IMR-90 (cell line): ENCODE measurements at regions not wholly inside any gene's neighbourhood (a gene's known extent, or its start where the extent isn't known, plus 50 kb on each side); places are given as distances from the start of the nearest gene placed in this dataset.

Source experiments
- ATAC-seq: fragments of 200-7000 bp; cut with Tn5 transposase; 2 replicates; pipeline ENCODE4 v1.9.1; 2020; ENCODE audit warnings: low read depth, mild to moderate bottlenecking, moderate library complexity
- BruUV-seq: library from RNA; stranded (reverse); fragments of 400-500 nt; replicated peaks from 2 replicates; lab custom pipeline; 2021; lab: Mats Ljungman, UMichigan
- CTCF ChIA-PET: fragments of 300-600 bp; formaldehyde crosslinking; extraction: SDS; loops from one replicate; lab custom pipeline; 2021; ENCODE audit warnings: antibody characterized with exemption; lab: Yijun Ruan, JAX
- POLR2A ChIA-PET: fragments of 300-600 bp; sonication (Branson Sonifier 250); formaldehyde crosslinking; loops from one replicate; lab custom pipeline; 2022; ENCODE audit warnings: antibody characterized with exemption; ENCODE audit not compliant: unreplicated experiment; lab: Charles Lee
- DNase-seq: peaks from one replicate; pipeline ENCODE4 v3.0.0; 2013
- H2AFZ ChIP-seq: replicated peaks from 2 replicates; pipeline ENCODE3; 2013; ENCODE audit warnings: low read length, mild to moderate bottlenecking; ENCODE audit not compliant: poor library complexity
- H2AK5ac ChIP-seq: 2 replicates; pipeline ENCODE4 v1.6.1; 2013; ENCODE audit warnings: low read depth, low read length, inconsistent platforms
- H2AK9ac ChIP-seq: replicated peaks from 2 replicates; pipeline ENCODE3; 2013; ENCODE audit warnings: mild to moderate bottlenecking, low read depth, low read length, moderate library complexity; ENCODE audit not compliant: poor library complexity
- H2BK120ac ChIP-seq: 2 replicates; pipeline ENCODE4 v1.6.1; 2013; ENCODE audit warnings: low read depth, low read length, inconsistent platforms
- H2BK15ac ChIP-seq: 3 replicates; pipeline ENCODE4 v1.6.1; 2013; ENCODE audit warnings: low read depth, low read length, inconsistent platforms
- H2BK20ac ChIP-seq: 2 replicates; pipeline ENCODE4 v1.6.1; 2013; ENCODE audit warnings: low read depth, mild to moderate bottlenecking, inconsistent platforms, low read length, moderate library complexity
- H2BK5ac ChIP-seq: 2 replicates; pipeline ENCODE4 v1.6.1; 2013; ENCODE audit warnings: mild to moderate bottlenecking, low read depth, low read length, inconsistent platforms; ENCODE audit not compliant: poor library complexity, severe bottlenecking
- H3K14ac ChIP-seq: replicated peaks from 2 replicates; pipeline ENCODE4 v1.6.1; 2013; ENCODE audit warnings: low read depth, low read length, inconsistent platforms
- H3K18ac ChIP-seq: 2 replicates; pipeline ENCODE4 v1.6.1; 2013; ENCODE audit warnings: low read depth, low read length, control low read depth
- H3K23ac ChIP-seq: 2 replicates; pipeline ENCODE4 v1.6.1; 2013; ENCODE audit warnings: low read depth, low read length, inconsistent platforms
- H3K27ac ChIP-seq: 2 replicates; pipeline ENCODE4 v1.5.1; 2013; ENCODE audit warnings: mild to moderate bottlenecking, control low read depth, low read length; ENCODE audit not compliant: insufficient read depth
- H3K27me3 ChIP-seq: 2 replicates; pipeline ENCODE4 v1.6.1; 2013; ENCODE audit warnings: low read length; ENCODE audit not compliant: control insufficient read depth, insufficient read depth
- H3K36me3 ChIP-seq: 2 replicates; pipeline ENCODE4 v1.6.1; 2013; ENCODE audit warnings: low read length, mixed read lengths; ENCODE audit not compliant: control insufficient read depth, insufficient read depth
- H3K4ac ChIP-seq: 2 replicates; pipeline ENCODE4 v1.6.1; 2013; ENCODE audit warnings: low read depth, low read length, inconsistent platforms
- H3K4me1 ChIP-seq: 2 replicates; pipeline ENCODE4 v1.6.1; 2013; ENCODE audit warnings: low read length, mixed read lengths; ENCODE audit not compliant: control insufficient read depth, insufficient read depth
- H3K4me2 ChIP-seq: 2 replicates; pipeline ENCODE4 v1.6.1; 2013; ENCODE audit warnings: low read depth, mild to moderate bottlenecking, control low read depth, low read length, moderate library complexity
- H3K4me3 ChIP-seq: 2 replicates; pipeline ENCODE4 v1.5.1; 2013; ENCODE audit warnings: low read depth, mild to moderate bottlenecking, control low read depth, low read length, moderate library complexity; ENCODE audit not compliant: insufficient read depth
- H3K56ac ChIP-seq: 2 replicates; pipeline ENCODE4 v1.6.1; 2013; ENCODE audit warnings: low read length, inconsistent platforms; ENCODE audit not compliant: insufficient read depth; ENCODE audit errors: extremely low read depth
- H3K79me1 ChIP-seq, 2 experiments: 2 replicates each; pipeline ENCODE4 v1.6.1; 2013; ENCODE audit warnings: low read length in 2 of 2, inconsistent platforms in 1 of 2, low read depth in 1 of 2
- H3K9ac ChIP-seq: 2 replicates; pipeline ENCODE4 v1.6.1; 2013; ENCODE audit warnings: low read depth, low read length, control low read depth
- H3K9me1 ChIP-seq: 2 replicates; pipeline ENCODE4 v1.6.1; 2013; ENCODE audit warnings: low read length, inconsistent platforms; ENCODE audit not compliant: insufficient read depth
- H3K9me3 ChIP-seq: 2 replicates; pipeline ENCODE4 v1.6.1; 2013; ENCODE audit warnings: low read length; ENCODE audit not compliant: control insufficient read depth, insufficient read depth
- H4K20me1 ChIP-seq: 2 replicates; pipeline ENCODE4 v1.6.1; 2013; ENCODE audit warnings: low read length, inconsistent platforms; ENCODE audit not compliant: insufficient read depth
- H4K5ac ChIP-seq: 2 replicates; pipeline ENCODE4 v1.6.1; 2013; ENCODE audit warnings: mild to moderate bottlenecking, low read depth, low read length, control low read depth
- H4K8ac ChIP-seq, 2 experiments: 2 replicates each; pipeline ENCODE4 v1.6.1; 2013; ENCODE audit warnings: low read depth in 2 of 2, low read length in 2 of 2, control low read depth in 1 of 2, inconsistent platforms in 1 of 2
- H4K91ac ChIP-seq: 2 replicates; pipeline ENCODE4 v1.6.1; 2013; ENCODE audit warnings: low read depth, low read length, inconsistent platforms; ENCODE audit not compliant: insufficient read depth
- BHLHE40 ChIP-seq: fragments of 150-350 bp; IDR thresholded peaks from 2 replicates; pipeline ENCODE4 v1.6.1; 2016; ENCODE audit warnings: mild to moderate bottlenecking, low read depth, low read length
- CEBPB ChIP-seq: IDR thresholded peaks from 2 replicates; pipeline ENCODE4 v1.6.1; 2012; ENCODE audit warnings: low read depth, low read length, improper control_type of control experiment
- CHD1 ChIP-seq: IDR thresholded peaks from 2 replicates; pipeline ENCODE4 v1.6.1; 2012; ENCODE audit warnings: low read depth, low read length, improper control_type of control experiment
- FOS ChIP-seq: fragments of 150-350 bp; IDR thresholded peaks from 2 replicates; pipeline ENCODE4 v1.6.1; 2016; ENCODE audit warnings: low read depth, low read length
- MAFK ChIP-seq: IDR thresholded peaks from 2 replicates; pipeline ENCODE4 v1.6.1; 2012; ENCODE audit warnings: low read depth, low read length, improper control_type of control experiment
- MAZ ChIP-seq: IDR thresholded peaks from 2 replicates; pipeline ENCODE4 v1.6.1; 2012; ENCODE audit warnings: low read depth, mild to moderate bottlenecking, low read length, improper control_type of control experiment, moderate library complexity, borderline replicate concordance
- MXI1 ChIP-seq: IDR thresholded peaks from 2 replicates; pipeline ENCODE4 v1.6.1; 2012; ENCODE audit warnings: low read depth, mild to moderate bottlenecking, low read length, moderate library complexity, borderline replicate concordance
- NFE2L2 ChIP-seq: fragments of 150-350 bp; IDR thresholded peaks from 2 replicates; pipeline ENCODE4 v1.6.1; 2016; ENCODE audit warnings: low read depth, mild to moderate bottlenecking, low read length
- POLR2A ChIP-seq: IDR thresholded peaks from 2 replicates; pipeline ENCODE4 v1.6.1; 2012; ENCODE audit warnings: mild to moderate bottlenecking, low read depth, low read length
- RAD21 ChIP-seq: IDR thresholded peaks from 2 replicates; pipeline ENCODE4 v1.6.1; 2012; ENCODE audit warnings: low read length, improper control_type of control experiment
- RCOR1 ChIP-seq: IDR thresholded peaks from 2 replicates; pipeline ENCODE4 v1.6.1; 2012; ENCODE audit warnings: mild to moderate bottlenecking, low read length, improper control_type of control experiment; ENCODE audit not compliant: insufficient replicate concordance
- RFX5 ChIP-seq: IDR thresholded peaks from 2 replicates; pipeline ENCODE4 v1.8.0; 2012; ENCODE audit warnings: low read depth, mild to moderate bottlenecking, low read length, moderate library complexity
- SMC3 ChIP-seq: fragments of 150-350 bp; IDR thresholded peaks from 2 replicates; pipeline ENCODE4 v1.6.1; 2016; ENCODE audit warnings: low read depth, mild to moderate bottlenecking, antibody characterized with exemption, low read length, moderate library complexity
- WGBS, 2 experiments: methylation state at CpG; one replicate each; pipeline versions ENCODE4 v1.1.5 to v1.1.7; 2013; ENCODE audit warnings: missing lambda C conversion rate in 2 of 2; ENCODE audit not compliant: insufficient read length in 1 of 2; ENCODE audit errors: extremely low coverage in 2 of 2; 5-methylcytosine and 5-hydroxymethylcytosine counted together
- dilution Hi-C: fragments of 300-500 bp; cut with HindIII; formaldehyde crosslinking; loops from one replicate; pipeline ENCODE4 v1.14.3; 2018; ENCODE audit warnings: low sequenced_read_pairs; ENCODE audit not compliant: unreplicated experiment
- in situ Hi-C: fragments of 300-500 bp; cut with MboI; formaldehyde crosslinking; loops from 3 replicates; pipeline ENCODE4 v1.14.3; 2019; ENCODE audit warnings: low sequenced_read_pairs, inconsistent platforms, mixed read lengths
- intact Hi-C: fragments of 100-400 bp; cut with micrococcal nuclease; formaldehyde crosslinking; loops from 2 replicates; pipeline ENCODE4 v1.10.0; 2022
- TF ChIP-seq, protein P1 (sequence below): fragments of 150-350 bp; IDR thresholded peaks from 2 replicates; pipeline ENCODE4 v1.6.1; 2017; ENCODE audit warnings: mild to moderate bottlenecking, antibody characterized with exemption, low read length, low read depth
- TF ChIP-seq, protein P2 (sequence below): fragments of 150-350 bp; IDR thresholded peaks from 2 replicates; pipeline ENCODE4 v1.6.1; 2016; ENCODE audit warnings: low read depth, mild to moderate bottlenecking, low read length, moderate library complexity, borderline replicate concordance
- TF ChIP-seq, protein P3 (sequence below): conservative IDR thresholded peaks from 2 replicates; pipeline ENCODE4 v1.5.1; 2012; ENCODE audit warnings: mild to moderate bottlenecking, low read depth, low read length, improper control_type of control experiment

- Histone ChIP-seq H2BK20ac (no peak overlapping the region), H3K9ac (no peak overlapping the region), H4K20me1 (no peaks in the 10 kb centered on the region), H3K18ac (no peak overlapping the region), H3K9me3 (no peaks in the 10 kb centered on the region), H3K4ac (no peak overlapping the region), H3K4me2 (no peak overlapping the region), H3K4me3 (no peak overlapping the region), H2AK9ac (no peak overlapping the region), H3K27ac (no peak overlapping the region), H2BK15ac (no peak overlapping the region), H3K9me1 (no peaks in the 10 kb centered on the region), H2BK120ac (no peak overlapping the region), H2AFZ (no peak overlapping the region), H3K56ac (no peak overlapping the region), H3K36me3 (no peaks in the 10 kb centered on the region), H3K4me1 (no peaks in the 10 kb centered on the region), H4K8ac (no peak overlapping the region), H2BK5ac (no peak overlapping the region), H3K23ac (no peak overlapping the region), H4K5ac (no peak overlapping the region), H3K27me3 (peaks cover 5% of the 10 kb centered on the region; the same call in 1 of the 2 replicates), H4K91ac (no peak overlapping the region), H3K79me1 (no peaks in the 10 kb centered on the region), H3K14ac (no peak overlapping the region), H2AK5ac (no peak overlapping the region)
- no TSS peak for BruUV-seq
- TF ChIP-seq, protein P1, sequence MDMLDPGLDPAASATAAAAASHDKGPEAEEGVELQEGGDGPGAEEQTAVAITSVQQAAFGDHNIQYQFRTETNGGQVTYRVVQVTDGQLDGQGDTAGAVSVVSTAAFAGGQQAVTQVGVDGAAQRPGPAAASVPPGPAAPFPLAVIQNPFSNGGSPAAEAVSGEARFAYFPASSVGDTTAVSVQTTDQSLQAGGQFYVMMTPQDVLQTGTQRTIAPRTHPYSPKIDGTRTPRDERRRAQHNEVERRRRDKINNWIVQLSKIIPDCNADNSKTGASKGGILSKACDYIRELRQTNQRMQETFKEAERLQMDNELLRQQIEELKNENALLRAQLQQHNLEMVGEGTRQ: no peak
- no peak for TF ChIP-seq CEBPB
- TF ChIP-seq RFX5: no peak
- TF ChIP-seq BHLHE40: no peak
- no peak for TF ChIP-seq RCOR1
- TF ChIP-seq MAZ: no peak
- TF ChIP-seq SMC3: no peak
- no peak for TF ChIP-seq MXI1
- no peak for TF ChIP-seq POLR2A
- TF ChIP-seq FOS: no peak
- TF ChIP-seq, protein P2, sequence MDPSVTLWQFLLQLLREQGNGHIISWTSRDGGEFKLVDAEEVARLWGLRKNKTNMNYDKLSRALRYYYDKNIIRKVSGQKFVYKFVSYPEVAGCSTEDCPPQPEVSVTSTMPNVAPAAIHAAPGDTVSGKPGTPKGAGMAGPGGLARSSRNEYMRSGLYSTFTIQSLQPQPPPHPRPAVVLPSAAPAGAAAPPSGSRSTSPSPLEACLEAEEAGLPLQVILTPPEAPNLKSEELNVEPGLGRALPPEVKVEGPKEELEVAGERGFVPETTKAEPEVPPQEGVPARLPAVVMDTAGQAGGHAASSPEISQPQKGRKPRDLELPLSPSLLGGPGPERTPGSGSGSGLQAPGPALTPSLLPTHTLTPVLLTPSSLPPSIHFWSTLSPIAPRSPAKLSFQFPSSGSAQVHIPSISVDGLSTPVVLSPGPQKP: no peak
- no peak for TF ChIP-seq RAD21
- TF ChIP-seq NFE2L2: no peak
- TF ChIP-seq CHD1: no peak
- TF ChIP-seq MAFK: no peak
- TF ChIP-seq, protein P3, sequence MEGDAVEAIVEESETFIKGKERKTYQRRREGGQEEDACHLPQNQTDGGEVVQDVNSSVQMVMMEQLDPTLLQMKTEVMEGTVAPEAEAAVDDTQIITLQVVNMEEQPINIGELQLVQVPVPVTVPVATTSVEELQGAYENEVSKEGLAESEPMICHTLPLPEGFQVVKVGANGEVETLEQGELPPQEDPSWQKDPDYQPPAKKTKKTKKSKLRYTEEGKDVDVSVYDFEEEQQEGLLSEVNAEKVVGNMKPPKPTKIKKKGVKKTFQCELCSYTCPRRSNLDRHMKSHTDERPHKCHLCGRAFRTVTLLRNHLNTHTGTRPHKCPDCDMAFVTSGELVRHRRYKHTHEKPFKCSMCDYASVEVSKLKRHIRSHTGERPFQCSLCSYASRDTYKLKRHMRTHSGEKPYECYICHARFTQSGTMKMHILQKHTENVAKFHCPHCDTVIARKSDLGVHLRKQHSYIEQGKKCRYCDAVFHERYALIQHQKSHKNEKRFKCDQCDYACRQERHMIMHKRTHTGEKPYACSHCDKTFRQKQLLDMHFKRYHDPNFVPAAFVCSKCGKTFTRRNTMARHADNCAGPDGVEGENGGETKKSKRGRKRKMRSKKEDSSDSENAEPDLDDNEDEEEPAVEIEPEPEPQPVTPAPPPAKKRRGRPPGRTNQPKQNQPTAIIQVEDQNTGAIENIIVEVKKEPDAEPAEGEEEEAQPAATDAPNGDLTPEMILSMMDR: no peak
- ChIA-PET CTCF (no interaction called here), POLR2A (interaction anchor here (0.5 kb wide), 1 partner anchor 14 kb away, joined by 5 read pairs; no protein-coding TSS in a partner anchor)
- intact Hi-C loops: no loop called here
- WGBS, 2 experiments: no CpG with 5 or more reads among the region's 1 CpG
- in situ Hi-C loops: no loop called here
- ATAC-seq (no peak), DNase-seq (no peak)
- dilution Hi-C loops: no loop called here
Observed at GRCh38 chr10:33945051-33945450, 610.6 kb upstream of the NRP1 start.
